ENCODE measurements at regions not wholly inside any gene's neighbourhood (a gene's known extent, or its start where the extent isn't known, plus 50 kb on each side); places are given as distances from the start of the nearest gene placed in this dataset.

DNA sequence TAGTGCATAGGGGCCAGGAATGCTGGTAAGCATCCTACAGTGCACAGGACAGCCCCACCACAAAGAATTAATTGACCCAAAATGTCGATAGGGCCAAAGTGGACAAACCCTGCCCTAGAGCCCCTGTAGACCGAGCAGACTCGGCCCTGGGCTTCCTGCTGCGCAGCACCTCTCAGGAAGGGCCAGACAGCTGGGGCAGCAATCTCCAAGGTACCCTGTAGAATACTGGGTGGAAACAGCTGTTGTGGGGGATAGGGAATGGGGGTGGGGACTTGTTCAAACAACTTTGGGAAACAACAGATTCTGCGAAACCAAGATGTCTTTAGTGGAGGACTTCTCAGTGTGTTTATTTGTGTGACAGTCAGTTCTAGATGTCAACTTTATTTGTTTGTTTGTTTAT, 67.1 kb downstream of the MRPL46 start:
- TF ChIP-seq, protein P1, sequence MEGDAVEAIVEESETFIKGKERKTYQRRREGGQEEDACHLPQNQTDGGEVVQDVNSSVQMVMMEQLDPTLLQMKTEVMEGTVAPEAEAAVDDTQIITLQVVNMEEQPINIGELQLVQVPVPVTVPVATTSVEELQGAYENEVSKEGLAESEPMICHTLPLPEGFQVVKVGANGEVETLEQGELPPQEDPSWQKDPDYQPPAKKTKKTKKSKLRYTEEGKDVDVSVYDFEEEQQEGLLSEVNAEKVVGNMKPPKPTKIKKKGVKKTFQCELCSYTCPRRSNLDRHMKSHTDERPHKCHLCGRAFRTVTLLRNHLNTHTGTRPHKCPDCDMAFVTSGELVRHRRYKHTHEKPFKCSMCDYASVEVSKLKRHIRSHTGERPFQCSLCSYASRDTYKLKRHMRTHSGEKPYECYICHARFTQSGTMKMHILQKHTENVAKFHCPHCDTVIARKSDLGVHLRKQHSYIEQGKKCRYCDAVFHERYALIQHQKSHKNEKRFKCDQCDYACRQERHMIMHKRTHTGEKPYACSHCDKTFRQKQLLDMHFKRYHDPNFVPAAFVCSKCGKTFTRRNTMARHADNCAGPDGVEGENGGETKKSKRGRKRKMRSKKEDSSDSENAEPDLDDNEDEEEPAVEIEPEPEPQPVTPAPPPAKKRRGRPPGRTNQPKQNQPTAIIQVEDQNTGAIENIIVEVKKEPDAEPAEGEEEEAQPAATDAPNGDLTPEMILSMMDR (IDR thresholded peaks at IDR 0.05; ENCODE audit: low read length), result no peak
- TF ChIP-seq EZH2 (IDR thresholded peaks at IDR 0.05; ENCODE audit: borderline replicate concordance, low read length), result no peak
